Transverse colon (tissue), 4 donors: ENCODE measurements at regions not wholly inside any gene's neighbourhood (a gene's known extent, or its start where the extent isn't known, plus 50 kb on each side); places are given as distances from the start of the nearest gene placed in this dataset.

Experiments used
- DNase-seq: peaks from one replicate; pipeline ENCODE4 v3.0.0-alpha.2; 2019
- H3K27ac ChIP-seq, 4 donors: fragments of 200-600 bp; sonication (generic); 2 replicates each; pipeline ENCODE4 v1.5.1; 2016 to 2018; ENCODE audit warnings: inconsistent platforms in 4 of 4
- H3K27me3 ChIP-seq: fragments of 200-600 bp; sonication (generic); 2 replicates; pipeline ENCODE4 v1.5.1; 2017; ENCODE audit warnings: inconsistent platforms
- H3K36me3 ChIP-seq, 4 donors: fragments of 200-600 bp; sonication (generic); 2 replicates each; pipeline ENCODE4 v1.5.1; 2017 to 2019; ENCODE audit warnings: inconsistent platforms in 4 of 4
- H3K4me1 ChIP-seq, 4 donors: fragments of 200-600 bp; sonication (generic); 2 replicates each; pipeline ENCODE4 v1.5.1; 2017 to 2020; ENCODE audit warnings: inconsistent platforms in 4 of 4
- H3K4me3 ChIP-seq, 4 donors: fragments of 200-600 bp; sonication (generic); 1 replicate in 1 of 4; 2 replicates in 3 of 4; pipeline versions ENCODE4 v1.5.1 to v1.6.1; 2017 to 2019; ENCODE audit warnings: inconsistent platforms in 4 of 4
- H3K9me3 ChIP-seq, 2 donors: fragments of 200-600 bp; sonication (generic); 2 replicates each; pipeline ENCODE4 v1.5.1; 2017 to 2019; ENCODE audit warnings: inconsistent platforms in 2 of 2
- EP300 ChIP-seq: sonication (generic); formaldehyde crosslinking; IDR thresholded peaks from one replicate; pipeline ENCODE4 v1.6.1; 2017; ENCODE audit warnings: antibody characterized with exemption, low read depth
- POLR2A ChIP-seq: fragments of 450-650 bp; IDR thresholded peaks from one replicate; pipeline ENCODE4 v1.6.1; 2016; ENCODE audit warnings: antibody characterized with exemption, mild to moderate bottlenecking, moderate library complexity
- POLR2AphosphoS5 ChIP-seq, 3 donors: sonication (generic); formaldehyde crosslinking; IDR thresholded peaks; one replicate each; pipeline ENCODE4 v1.6.1; 2016; ENCODE audit warnings: antibody characterized with exemption in 3 of 3
- WGBS, 2 donors: methylation state at CpG; one replicate each; pipeline ENCODE4 v1.1.5; 2018; ENCODE audit warnings: low coverage in 1 of 2; 5-methylcytosine and 5-hydroxymethylcytosine counted together
- in situ Hi-C, 4 donors: fragments of 200-750 bp; cut with MboI; loops; one replicate each; pipeline versions ENCODE4 v1.15.0 to v1.15.1; 2017; ENCODE audit warnings: low sequenced_read_pairs in 3 of 4, low pct_ligation_motif_present in 1 of 4, low pct_unique_long_range_greater_than_20kb in 1 of 4
- intact Hi-C: fragments of 100-400 bp; cut with DNase I; formaldehyde crosslinking; loops from one replicate; pipeline ENCODE4 v1.15.1; 2023; ENCODE audit warnings: low total_unique reads
- TF ChIP-seq, protein P1 (sequence below), 5 experiments: fragments of 200-600 bp in 3 of 5; fragments of 450-650 bp in 2 of 5; sonication (generic) in 3 of 5; IDR thresholded peaks; 1 replicate in 2 of 5; 2 replicates in 3 of 5; pipeline ENCODE4 v1.5.1; 2016 to 2017; ENCODE audit warnings: antibody characterized with exemption in 5 of 5, inconsistent platforms in 3 of 5, mild to moderate bottlenecking in 2 of 5, moderate library complexity in 1 of 5

DNA sequence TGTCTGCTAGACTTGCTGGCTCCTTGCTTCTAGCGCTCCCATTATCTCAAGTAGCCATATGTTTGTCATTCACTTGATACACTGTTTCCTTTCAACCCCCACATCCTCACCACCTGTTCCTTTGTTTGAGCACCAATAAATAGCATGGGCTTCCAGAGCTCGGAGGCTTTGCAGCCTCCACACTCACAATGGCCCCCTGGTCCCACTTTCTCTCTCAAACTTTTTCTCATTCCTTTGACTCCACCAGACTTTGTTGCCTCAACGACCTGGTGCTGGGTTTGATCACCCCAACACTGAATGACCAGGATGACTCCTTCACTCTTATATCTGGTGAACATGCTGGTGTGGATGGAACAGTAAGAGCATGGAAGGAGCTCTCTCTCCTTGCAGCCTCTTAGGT is 114.5 kb upstream of the TRIM24 start:
- Histone ChIP-seq H3K27me3 (no peaks in the 10 kb centered on the region), H3K9me3 (peaks cover 13 to 22% of the 10 kb centered on the region in 2 donors), H3K36me3 (no peaks in the 10 kb centered on the region), H3K4me3 (no peak overlapping the region), H3K4me1 (no peaks in the 10 kb centered on the region), H3K27ac (no peak overlapping the region)
- no peak for TF ChIP-seq POLR2A
- no peak for TF ChIP-seq POLR2AphosphoS5 (IDR thresholded peaks at IDR 0.05)
- TF ChIP-seq, protein P1, sequence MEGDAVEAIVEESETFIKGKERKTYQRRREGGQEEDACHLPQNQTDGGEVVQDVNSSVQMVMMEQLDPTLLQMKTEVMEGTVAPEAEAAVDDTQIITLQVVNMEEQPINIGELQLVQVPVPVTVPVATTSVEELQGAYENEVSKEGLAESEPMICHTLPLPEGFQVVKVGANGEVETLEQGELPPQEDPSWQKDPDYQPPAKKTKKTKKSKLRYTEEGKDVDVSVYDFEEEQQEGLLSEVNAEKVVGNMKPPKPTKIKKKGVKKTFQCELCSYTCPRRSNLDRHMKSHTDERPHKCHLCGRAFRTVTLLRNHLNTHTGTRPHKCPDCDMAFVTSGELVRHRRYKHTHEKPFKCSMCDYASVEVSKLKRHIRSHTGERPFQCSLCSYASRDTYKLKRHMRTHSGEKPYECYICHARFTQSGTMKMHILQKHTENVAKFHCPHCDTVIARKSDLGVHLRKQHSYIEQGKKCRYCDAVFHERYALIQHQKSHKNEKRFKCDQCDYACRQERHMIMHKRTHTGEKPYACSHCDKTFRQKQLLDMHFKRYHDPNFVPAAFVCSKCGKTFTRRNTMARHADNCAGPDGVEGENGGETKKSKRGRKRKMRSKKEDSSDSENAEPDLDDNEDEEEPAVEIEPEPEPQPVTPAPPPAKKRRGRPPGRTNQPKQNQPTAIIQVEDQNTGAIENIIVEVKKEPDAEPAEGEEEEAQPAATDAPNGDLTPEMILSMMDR (IDR thresholded peaks at IDR 0.05) = no peak
- no peak for TF ChIP-seq EP300
- DNase-seq = no peak
- in situ Hi-C loops = loop anchor here in 1 of 4 donors (25.0 kb wide), 1 partner anchor 92 kb away; no protein-coding TSS in a partner anchor
- WGBS, 2 donors = 70 to 100% methylated on average over 1 to 3 of the region's 3 CpGs
- intact Hi-C loops = no loop called here

- no peaks in the 10 kb centered on the region for H3K36me3 ChIP-seq
Measured at GRCh38 chr7:138346975-138347374, 113.1 kb upstream of the TRIM24 start.

GRCh38 chr7:138349841-138350700 is 110.0 kb upstream of the TRIM24 start:
- Histone ChIP-seq H3K36me3 (no peaks in the 10 kb centered on the region), H3K4me3 (no peak overlapping the region), H3K27me3 (no peaks in the 10 kb centered on the region), H3K27ac (no peak overlapping the region), H3K4me1 (no peaks in the 10 kb centered on the region), H3K9me3 (peaks cover 13 to 17% of the 10 kb centered on the region in 2 donors)
- 85 to 91% methylated on average over 2 to 6 of the region's 6 CpGs for WGBS, 2 donors
- in situ Hi-C loops = loop anchor here in 1 of 4 donors (25.0 kb wide), 1 partner anchor 87 kb away; no protein-coding TSS in a partner anchor
- TF ChIP-seq POLR2AphosphoS5 (IDR thresholded peaks at IDR 0.05) (no peak), POLR2A (no peak), EP300 (no peak)
- TF ChIP-seq, protein P1 (IDR thresholded peaks at IDR 0.05) = no peak
- intact Hi-C loops = no loop called here
- DNase-seq = no peak

More at GRCh38 chr7:138346975-138347374, 113.1 kb upstream of the TRIM24 start:
- no peaks in the 10 kb centered on the region for H3K4me1 ChIP-seq
- H3K4me3 ChIP-seq = no peak overlapping the region
- H3K9me3 ChIP-seq = peaks cover 13 to 21% of the 10 kb centered on the region in 2 donors
- TF ChIP-seq EP300 (no peak), POLR2AphosphoS5 (IDR thresholded peaks at IDR 0.05) (no peak), POLR2A (no peak)
- TF ChIP-seq, protein P1 (IDR thresholded peaks at IDR 0.05) = no peak
- DNase-seq = no peak
- no peak overlapping the region for H3K27ac ChIP-seq
- WGBS, 2 donors = 88 to 100% methylated on average over 1 to 2 of the region's 2 CpGs
- in situ Hi-C loops = loop anchor here in 1 of 4 donors (25.0 kb wide), 1 partner anchor 90 kb away; no protein-coding TSS in a partner anchor
- intact Hi-C loops = no loop called here
- H3K27me3 ChIP-seq = no peaks in the 10 kb centered on the region

- WGBS, 2 donors = 67 to 84% methylated on average over 1 to 2 of the region's 2 CpGs
- H3K4me3 ChIP-seq = no peak overlapping the region
- no peaks in the 10 kb centered on the region for H3K27me3 ChIP-seq
- H3K9me3 ChIP-seq = peaks cover 6 to 9% of the 10 kb centered on the region in 2 donors
- H3K36me3 ChIP-seq = no peaks in the 10 kb centered on the region
- H3K4me1 ChIP-seq = no peaks in the 10 kb centered on the region
- no peak overlapping the region for H3K27ac ChIP-seq
- TF ChIP-seq POLR2AphosphoS5 (IDR thresholded peaks at IDR 0.05) (no peak), POLR2A (no peak), EP300 (no peak)
- TF ChIP-seq, protein P1 (IDR thresholded peaks at IDR 0.05) = no peak
- no peak for DNase-seq
- intact Hi-C loops = no loop called here
- in situ Hi-C loops = no loop called here
Measured at GRCh38 chr7:138350701-138351357, 109.2 kb upstream of the TRIM24 start.
